HG03280 (cell line): ENCODE measurements at regions not wholly inside any gene's neighbourhood (a gene's known extent, or its start where the extent isn't known, plus 50 kb on each side); places are given as distances from the start of the nearest gene placed in this dataset.
"Not testable (repeated sequence)": the region's sequence is repeated elsewhere in the genome, so short reads cannot be mapped to it uniquely, and the experiment has no call there.

Experiments
- ATAC-seq: cut with Tn5 transposase; IDR thresholded peaks from one replicate; pipeline ENCODE4 v1.9.1; 2021; ENCODE audit warnings: mild to moderate bottlenecking, moderate library complexity; ENCODE audit not compliant: unreplicated experiment

DNA sequence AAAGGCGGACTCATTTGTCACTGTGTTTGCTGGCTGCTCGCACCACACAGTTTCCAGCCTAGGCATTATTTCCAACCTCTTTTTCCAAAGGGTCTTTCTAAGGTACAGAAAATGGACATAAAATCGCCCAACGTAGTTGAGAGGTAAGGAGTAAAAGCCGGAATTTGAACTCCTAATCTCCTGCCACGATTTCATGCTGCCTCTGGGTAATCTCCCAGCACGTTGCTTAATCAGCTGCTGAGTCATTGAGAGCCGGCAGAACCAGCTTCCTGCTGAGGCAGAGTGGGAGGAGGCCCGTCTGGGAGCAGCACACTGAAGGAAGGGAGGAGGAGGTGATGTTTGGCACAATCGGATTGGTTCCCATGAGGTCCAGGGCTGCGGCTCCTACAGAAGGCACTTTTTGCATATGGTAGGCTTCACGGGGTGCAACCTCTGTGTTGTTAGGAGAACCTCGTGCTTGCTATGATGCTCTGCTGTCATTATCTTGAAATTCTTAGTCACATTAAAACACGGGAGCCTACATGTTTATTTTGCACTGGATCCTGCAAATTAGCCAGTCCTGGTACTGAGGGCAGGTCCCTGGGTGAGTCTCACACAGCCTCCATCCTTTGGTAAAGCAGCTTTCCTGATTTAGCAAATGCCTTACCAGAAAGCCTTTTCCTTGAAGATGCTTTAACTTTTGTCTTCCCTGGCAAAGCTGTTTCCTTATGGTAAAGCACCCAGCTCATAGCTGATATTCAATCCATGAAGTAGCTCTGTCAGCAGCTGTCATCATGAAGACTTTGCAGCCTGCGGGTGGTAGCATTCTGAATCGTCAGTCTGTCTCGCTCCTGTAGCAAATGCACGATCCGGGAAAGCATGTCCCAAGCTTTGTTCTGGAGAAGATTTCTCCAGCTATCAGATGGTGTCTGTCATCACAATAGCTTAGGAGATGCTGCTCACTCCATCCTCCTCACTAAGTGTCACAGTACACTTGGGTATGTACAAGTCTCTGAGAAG lies 191.6 kb upstream of the MSX2 start:
- no peak for ATAC-seq

DNA sequence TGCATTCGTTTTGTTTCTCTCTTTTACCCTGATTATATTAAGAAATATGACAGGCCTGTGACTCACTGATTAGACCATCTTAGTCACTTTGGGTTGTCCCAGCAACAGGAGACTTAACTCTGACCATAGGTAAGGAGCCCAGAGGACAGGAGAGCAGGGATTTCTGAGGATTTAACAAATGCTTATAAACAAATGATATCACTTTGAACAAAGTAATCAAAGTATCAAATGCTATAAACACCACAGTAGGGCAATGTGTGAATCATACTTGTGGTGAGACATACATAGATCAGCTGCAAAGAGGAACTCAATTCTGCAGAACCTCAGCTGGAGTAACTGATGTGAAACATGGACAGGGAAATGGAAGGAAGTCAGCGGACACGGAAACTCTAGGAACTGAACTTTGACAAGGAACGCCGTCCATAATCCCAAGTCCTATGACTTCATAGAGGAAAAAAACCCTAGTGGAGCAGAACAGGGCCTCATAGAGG lies 190.6 kb upstream of the MSX2 start:
- no peak for ATAC-seq

GRCh38 chr5:174535669-174536068 lies 188.7 kb upstream of the MSX2 start:
- ATAC-seq: no peak

GRCh38 chr5:174539823-174540222 lies 184.6 kb upstream of the MSX2 start:
- not testable (repeated sequence) for ATAC-seq

DNA sequence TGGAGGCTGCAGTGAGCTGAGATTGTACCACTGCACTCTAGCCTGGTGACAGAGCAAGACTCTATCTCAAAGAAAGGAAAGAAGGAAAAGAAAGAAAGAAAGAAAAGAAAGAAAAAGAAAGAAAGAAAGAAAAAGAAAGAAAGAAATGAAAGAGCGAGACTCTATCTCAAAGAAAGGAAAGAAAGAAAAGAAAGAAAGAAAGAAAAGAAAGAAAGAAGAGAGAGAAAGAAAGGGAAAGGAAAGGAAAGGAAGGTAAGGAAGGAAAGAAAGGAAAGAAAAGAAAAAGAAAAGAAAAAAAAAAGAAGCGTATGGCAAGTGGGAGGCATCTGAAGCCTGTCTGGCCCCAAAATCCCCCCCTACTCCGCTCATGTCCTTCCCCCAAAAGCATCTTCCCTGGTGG lies 182.3 kb upstream of the MSX2 start:
- no peak for ATAC-seq

DNA sequence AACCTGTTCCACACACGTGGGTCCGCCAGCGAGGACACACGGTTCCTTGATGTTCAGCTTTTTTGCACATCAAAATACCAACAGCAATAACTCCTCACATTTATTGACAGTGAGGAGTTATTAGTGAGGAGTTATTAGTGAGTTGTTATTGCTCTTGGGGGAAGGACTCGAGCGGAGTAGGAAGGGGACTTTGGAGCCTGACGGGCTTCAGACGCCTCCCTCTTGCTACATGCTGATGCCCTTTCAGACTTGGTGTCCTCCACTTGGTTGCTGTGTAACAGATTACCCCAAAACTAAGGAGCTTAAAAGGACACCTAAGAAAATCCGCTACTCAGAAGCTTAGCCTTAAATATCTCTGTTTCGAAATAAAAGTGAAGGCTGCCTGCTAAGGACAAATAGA lies 181.9 kb upstream of the MSX2 start:
- ATAC-seq: no peak

- ATAC-seq: no peak
Measured at GRCh38 chr5:174545926-174546325, 178.5 kb upstream of the MSX2 start.

DNA sequence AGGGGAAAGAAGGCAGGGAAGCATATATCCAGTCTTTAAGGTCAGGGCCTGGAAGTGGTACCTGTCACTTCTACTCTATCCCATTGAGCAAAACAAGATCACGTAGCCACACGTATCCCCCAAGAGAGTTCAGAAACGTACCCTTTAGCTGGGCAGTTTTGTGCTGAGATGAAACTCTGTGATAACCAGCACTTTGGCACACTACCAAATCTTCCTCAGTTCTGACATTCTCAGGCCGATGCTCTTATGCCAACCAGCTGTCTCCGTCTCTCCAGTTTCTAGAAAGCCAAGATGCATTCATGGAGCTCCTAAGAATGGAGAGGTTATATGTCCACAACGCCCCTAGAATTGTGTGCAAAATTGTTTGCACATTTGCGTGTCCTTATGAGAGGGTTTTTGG lies 176.6 kb upstream of the MSX2 start:
- no peak for ATAC-seq

DNA sequence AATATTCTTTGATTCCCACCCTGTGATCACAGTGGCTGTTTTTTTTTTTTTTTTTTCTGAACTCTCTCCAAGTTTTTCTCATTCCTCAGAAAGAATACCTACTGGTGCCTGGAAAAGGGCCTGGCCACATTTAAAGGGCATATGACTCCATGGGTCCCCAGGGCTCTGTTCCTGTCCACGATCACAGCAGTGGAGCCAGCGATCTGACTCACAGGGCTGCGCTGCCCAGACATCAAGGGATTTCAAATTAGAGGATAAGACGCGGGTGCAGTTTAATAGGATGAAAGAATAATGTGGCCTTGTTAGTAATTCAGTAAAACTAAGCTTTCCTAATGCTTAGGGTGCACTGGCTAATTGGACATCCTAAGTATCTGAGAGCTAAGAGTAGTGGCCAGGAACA lies 175.1 kb upstream of the MSX2 start:
- ATAC-seq: no peak

GRCh38 chr5:174550026-174550425 lies 174.4 kb upstream of the MSX2 start:
- no peak for ATAC-seq

- no peak for ATAC-seq
Measured at GRCh38 chr5:174552428-174552827, 172.0 kb upstream of the MSX2 start.

DNA sequence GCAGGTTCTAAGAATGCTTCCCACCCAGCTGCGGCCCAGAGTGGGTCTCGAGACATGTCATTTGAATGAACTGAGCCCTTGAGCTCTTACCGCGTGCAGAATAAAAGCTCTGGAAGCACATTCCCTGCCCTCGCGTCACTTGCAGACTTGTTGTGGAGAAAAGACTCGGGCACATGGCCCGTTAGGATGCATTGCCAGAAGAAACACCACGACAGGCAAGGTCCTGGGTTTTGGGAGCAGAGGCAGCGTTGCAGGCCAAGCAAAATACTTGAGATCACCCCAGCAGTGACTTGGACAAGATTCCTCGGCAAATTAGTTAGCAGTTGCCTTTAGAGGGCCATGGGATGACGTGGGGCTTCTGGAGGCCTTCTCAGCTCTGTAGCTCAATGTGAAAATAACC lies 170.8 kb upstream of the MSX2 start:
- no peak for ATAC-seq

- no peak for ATAC-seq
Measured at GRCh38 chr5:174555726-174556125, 168.7 kb upstream of the MSX2 start.

GRCh38 chr5:174556756-174557155 lies 167.6 kb upstream of the MSX2 start:
- no peak for ATAC-seq

DNA sequence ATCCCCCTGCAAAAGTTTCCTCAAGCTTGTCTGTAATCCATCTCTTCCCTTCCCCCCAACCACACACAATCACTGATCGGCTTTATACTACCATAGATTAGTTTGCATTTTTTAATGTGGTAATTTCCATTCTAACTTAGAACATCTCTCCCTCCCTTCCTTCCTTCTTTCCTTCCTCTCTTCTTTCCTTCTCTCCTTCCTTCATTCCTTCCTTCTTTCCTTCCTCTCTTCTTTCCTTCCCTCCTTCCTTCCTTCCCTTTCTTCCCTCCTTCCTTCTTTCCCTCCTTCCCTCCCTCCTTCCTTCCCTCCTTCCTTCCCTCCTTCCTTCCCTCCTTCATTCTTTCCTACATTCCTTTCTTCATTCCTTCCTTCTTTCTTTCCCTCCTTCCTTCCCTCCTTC lies 166.2 kb upstream of the MSX2 start:
- no peak for ATAC-seq

GRCh38 chr5:174559141-174559540 lies 165.2 kb upstream of the MSX2 start:
- no peak for ATAC-seq

DNA sequence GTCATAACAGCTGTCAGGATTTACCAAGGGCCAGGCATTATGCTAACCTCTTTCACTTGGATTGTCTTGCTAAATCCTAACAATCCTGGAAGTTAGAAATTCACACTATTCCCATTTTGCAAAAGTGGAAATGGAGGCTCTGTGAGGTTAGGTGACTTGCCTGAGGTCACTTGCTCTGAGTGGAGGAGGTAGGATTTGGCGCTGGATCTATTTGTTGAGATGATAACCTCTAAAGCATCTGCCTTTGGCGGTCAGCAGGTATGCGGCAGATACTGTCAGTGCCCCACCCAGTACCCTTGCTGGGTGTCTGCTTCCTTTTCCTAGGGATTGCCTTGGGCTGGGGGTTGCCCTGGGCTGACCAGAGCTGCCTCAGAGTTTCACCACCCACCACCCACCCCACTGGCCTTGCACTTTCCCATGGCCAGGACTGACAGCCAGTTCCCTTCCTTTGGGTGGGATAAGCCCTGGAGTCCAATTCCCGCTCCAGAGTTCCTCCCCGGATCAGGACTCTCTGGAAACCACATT lies 164.8 kb upstream of the MSX2 start:
- no peak for ATAC-seq

DNA sequence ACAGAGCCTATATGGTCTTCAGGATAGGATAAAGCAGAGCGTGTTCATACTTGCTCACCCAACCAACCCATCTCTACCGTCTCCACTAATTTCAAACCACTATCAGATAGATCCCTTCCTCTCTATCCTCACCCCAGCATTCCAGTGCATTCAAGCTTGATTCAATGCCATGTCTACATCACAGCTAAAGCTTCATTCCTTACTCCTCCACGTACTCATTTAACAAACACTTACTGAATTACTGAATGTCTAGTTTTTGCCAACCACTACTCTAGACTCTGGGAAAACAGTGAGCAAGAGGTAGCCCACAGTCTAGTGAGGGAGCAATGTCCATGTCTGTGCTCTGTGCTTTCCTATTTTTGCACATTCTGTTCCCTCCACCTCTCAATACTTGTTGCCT lies 163.5 kb upstream of the MSX2 start:
- ATAC-seq: no peak

DNA sequence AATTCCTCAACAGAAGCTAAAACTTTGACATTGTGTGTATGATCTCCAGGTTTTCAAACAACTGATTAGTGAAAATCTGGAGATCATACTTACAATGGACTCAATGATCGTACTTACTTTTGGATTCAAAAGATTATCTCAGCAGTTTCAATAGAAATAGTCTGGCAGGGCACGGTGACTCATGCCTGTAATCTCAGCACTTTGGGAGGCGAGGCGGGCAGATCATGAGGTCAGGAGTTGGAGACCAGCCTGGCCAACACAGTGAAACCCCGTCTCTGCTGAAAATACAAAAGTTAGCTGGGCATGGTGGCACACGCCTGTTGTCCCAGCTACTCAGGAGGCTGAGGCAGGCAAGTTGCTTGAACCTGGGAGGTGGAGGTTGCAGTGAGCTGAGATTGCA lies 161.3 kb upstream of the MSX2 start:
- not testable (repeated sequence) for ATAC-seq

GRCh38 chr5:174563899-174564298 lies 160.5 kb upstream of the MSX2 start:
- ATAC-seq: no peak

GRCh38 chr5:174567506-174568141 lies 156.8 kb upstream of the MSX2 start:
- no peak for ATAC-seq

GRCh38 chr5:174570662-174571061 lies 153.7 kb upstream of the MSX2 start:
- no peak for ATAC-seq
